HEK293T (cell line): ENCODE measurements at regions not wholly inside any gene's neighbourhood (a gene's known extent, or its start where the extent isn't known, plus 50 kb on each side); places are given as distances from the start of the nearest gene placed in this dataset.

Experiments used
- CTCF ChIA-PET: fragments of 350-600 bp; formaldehyde crosslinking; extraction: SDS; loops from one replicate; lab custom pipeline; 2021; ENCODE audit warnings: antibody characterized with exemption, inconsistent platforms; lab: Yijun Ruan, JAX
- POLR2A ChIA-PET: fragments of 350-600 bp; formaldehyde crosslinking; extraction: SDS; loops from one replicate; lab custom pipeline; 2020; ENCODE audit warnings: antibody characterized with exemption, inconsistent platforms; lab: Yijun Ruan, JAX
- DNase-seq: peaks from one replicate; pipeline ENCODE4 v3.0.0; 2012; ENCODE audit warnings: mixed read lengths; ENCODE audit errors: extremely low spot score
- ARNT ChIP-seq: fragments of 450-650 bp; IDR thresholded peaks from 2 replicates; pipeline ENCODE4 v1.6.1; 2017; ENCODE audit warnings: mild to moderate bottlenecking
- BHLHE40 ChIP-seq: fragments of 450-650 bp; IDR thresholded peaks from 2 replicates; pipeline ENCODE4 v1.6.1; 2016; ENCODE audit warnings: mild to moderate bottlenecking, moderate library complexity, borderline replicate concordance
- CTBP1 ChIP-seq: fragments of 450-650 bp; IDR thresholded peaks from 2 replicates; pipeline ENCODE4 v1.6.1; 2016; ENCODE audit warnings: borderline replicate concordance
- ELF4 ChIP-seq: fragments of 450-650 bp; IDR thresholded peaks from 2 replicates; pipeline ENCODE4 v1.6.1; 2017; ENCODE audit warnings: antibody characterized with exemption
- FOXA1 ChIP-seq: fragments of 450-650 bp; IDR thresholded peaks from 2 replicates; pipeline ENCODE4 v1.6.1; 2016; ENCODE audit warnings: mild to moderate bottlenecking
- FOXK2 ChIP-seq: fragments of 450-650 bp; IDR thresholded peaks from 2 replicates; pipeline ENCODE4 v1.6.1; 2016; ENCODE audit warnings: mild to moderate bottlenecking
- FOXM1 ChIP-seq: fragments of 450-650 bp; IDR thresholded peaks from 2 replicates; pipeline ENCODE4 v1.6.1; 2017; ENCODE audit warnings: mild to moderate bottlenecking, borderline replicate concordance
- HDGF ChIP-seq: fragments of 450-650 bp; IDR thresholded peaks from 2 replicates; pipeline ENCODE4 v1.6.1; 2017; ENCODE audit warnings: antibody characterized with exemption, borderline replicate concordance
- L3MBTL2 ChIP-seq: fragments of 450-650 bp; conservative IDR thresholded peaks from 2 replicates; pipeline ENCODE4 v1.6.1; 2016; ENCODE audit warnings: mild to moderate bottlenecking
- LEF1 ChIP-seq: fragments of 450-650 bp; IDR thresholded peaks from 2 replicates; pipeline ENCODE4 v1.6.1; 2017; ENCODE audit warnings: mild to moderate bottlenecking, borderline replicate concordance
- NFRKB ChIP-seq: fragments of 450-650 bp; IDR thresholded peaks from 2 replicates; pipeline ENCODE4 v1.6.1; 2016; ENCODE audit warnings: mild to moderate bottlenecking, moderate library complexity
- SP1 ChIP-seq: fragments of 450-650 bp; IDR thresholded peaks from 2 replicates; pipeline ENCODE4 v1.6.1; 2017
- SUZ12 ChIP-seq: fragments of 450-650 bp; IDR thresholded peaks from 2 replicates; pipeline ENCODE4 v1.6.1; 2016; ENCODE audit warnings: mild to moderate bottlenecking
- TARDBP ChIP-seq: fragments of 450-650 bp; IDR thresholded peaks from 2 replicates; pipeline ENCODE4 v1.6.1; 2016
- ZNF384 ChIP-seq: fragments of 450-650 bp; IDR thresholded peaks from 2 replicates; pipeline ENCODE4 v1.6.1; 2016
- TF ChIP-seq, protein P1 (sequence below): fragments of 450-650 bp; IDR thresholded peaks from 2 replicates; pipeline ENCODE4 v1.6.1; 2016

DNA sequence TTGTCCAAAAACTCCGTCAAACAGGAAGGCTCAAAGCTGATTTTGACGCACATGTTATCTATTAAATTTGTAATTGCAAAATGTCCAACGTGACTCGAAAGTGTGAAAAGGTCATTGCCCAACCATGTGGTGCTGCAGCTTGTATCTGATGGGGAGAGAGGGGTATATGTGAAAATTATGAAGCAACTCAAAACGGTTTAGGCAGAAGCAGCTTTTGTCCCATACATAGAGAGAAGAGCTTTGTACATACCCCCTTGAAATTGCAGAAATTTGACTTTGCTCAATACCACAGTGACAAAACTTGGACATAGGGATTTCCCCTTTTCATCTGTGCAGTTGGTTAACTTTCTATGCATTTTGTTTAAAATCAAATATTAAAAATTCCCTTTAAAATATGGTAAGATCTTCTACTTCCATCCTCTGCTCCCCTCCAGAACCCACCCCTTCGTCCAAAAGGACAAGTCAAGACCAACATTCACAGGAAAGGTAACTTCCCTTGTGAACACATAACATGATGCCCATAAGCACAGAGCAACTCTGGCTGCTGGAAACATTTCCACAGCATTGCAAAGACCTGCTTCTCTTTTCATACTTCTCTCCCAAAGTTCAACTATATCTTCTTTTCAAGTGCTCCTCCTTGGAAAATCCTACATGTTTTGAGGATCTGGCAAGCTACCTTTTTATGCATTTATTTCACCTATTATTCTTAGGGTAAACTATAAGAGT, 253.7 kb upstream of the THBS1 start:
- DNase-seq, result no peak
- CTCF ChIA-PET, result no interaction called here

DNA sequence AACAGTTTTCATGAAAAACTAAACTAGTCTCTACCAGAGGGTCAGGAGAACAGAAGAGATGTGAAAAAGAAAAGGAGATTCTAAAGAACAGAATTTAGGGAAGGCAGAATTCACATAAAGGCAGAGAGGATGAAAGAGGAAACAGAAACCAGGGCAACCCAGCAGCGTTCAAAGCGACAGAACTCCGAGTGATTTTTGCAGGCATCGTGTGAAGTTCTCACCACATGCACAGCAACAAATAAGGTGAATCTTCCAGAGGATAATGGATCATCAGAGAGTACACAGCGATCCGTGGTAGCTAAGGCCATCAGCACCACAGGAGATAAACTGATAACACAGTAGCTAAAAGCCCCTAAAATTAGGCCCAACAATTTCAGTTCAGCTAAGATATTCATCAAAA, 250.8 kb upstream of the THBS1 start:
- TF ChIP-seq SUZ12 (no peak), HDGF (no peak)
- CTCF ChIA-PET, result no interaction called here
- no peak for DNase-seq
- POLR2A ChIA-PET, result no interaction called here

More for the DNA sequence above, 253.7 kb upstream of the THBS1 start:
- no peak for TF ChIP-seq BHLHE40
- no peak for TF ChIP-seq FOXA1
- no peak for TF ChIP-seq ZNF384
- no peak for TF ChIP-seq SP1
- no peak for TF ChIP-seq L3MBTL2
- no peak for TF ChIP-seq FOXM1
- no peak for TF ChIP-seq LEF1
- no peak for TF ChIP-seq NFRKB
- TF ChIP-seq, protein P1, sequence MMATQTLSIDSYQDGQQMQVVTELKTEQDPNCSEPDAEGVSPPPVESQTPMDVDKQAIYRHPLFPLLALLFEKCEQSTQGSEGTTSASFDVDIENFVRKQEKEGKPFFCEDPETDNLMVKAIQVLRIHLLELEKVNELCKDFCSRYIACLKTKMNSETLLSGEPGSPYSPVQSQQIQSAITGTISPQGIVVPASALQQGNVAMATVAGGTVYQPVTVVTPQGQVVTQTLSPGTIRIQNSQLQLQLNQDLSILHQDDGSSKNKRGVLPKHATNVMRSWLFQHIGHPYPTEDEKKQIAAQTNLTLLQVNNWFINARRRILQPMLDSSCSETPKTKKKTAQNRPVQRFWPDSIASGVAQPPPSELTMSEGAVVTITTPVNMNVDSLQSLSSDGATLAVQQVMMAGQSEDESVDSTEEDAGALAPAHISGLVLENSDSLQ, result no peak
- no peak for TF ChIP-seq ARNT
- TF ChIP-seq TARDBP, result no peak
- no peak for TF ChIP-seq SUZ12
- TF ChIP-seq FOXK2, result no peak
- no peak for TF ChIP-seq CTBP1
- POLR2A ChIA-PET, result no interaction called here

DNA sequence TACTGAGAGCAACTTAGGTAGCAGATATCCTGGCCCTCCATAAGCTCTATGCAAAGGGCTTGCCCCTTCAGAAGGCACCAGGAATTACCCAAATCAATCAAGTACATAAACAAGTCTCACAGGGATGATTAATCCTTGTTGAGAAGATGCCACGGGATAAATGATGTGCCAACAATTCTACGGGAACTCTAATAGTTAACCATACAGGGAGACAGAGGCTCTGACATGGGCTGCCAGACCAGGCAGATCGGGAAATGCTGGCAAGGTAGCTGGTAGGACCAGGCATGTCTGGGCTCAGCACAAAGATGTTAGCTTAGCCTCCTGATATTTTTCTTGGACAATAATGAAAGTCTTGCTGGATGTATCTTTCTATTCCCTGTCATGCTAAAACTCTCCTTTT, 249.3 kb upstream of the THBS1 start:
- ChIA-PET CTCF (no interaction called here), POLR2A (no interaction called here)
- TF ChIP-seq FOXM1 (no peak), LEF1 (no peak)
- DNase-seq, result no peak

DNA sequence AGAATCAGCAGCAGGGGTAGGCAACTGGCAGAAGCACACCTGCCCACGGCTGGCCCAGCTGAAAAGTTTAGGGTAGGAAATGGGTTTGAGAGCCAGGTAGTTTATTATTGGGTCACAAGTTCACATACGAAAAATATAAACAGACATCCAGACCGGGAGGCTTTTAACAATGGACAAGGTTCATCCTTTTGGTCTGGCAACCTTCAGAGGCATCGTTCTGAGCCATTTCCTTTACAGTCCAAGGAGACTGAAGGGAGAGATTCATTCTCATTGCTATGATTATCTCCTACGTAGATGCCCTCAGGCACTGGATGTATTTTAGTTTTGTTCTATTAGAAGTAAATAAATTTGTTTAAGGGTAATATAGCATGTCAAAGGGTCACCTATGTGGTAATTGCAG, 248.0 kb upstream of the THBS1 start:
- no peak for DNase-seq
- POLR2A ChIA-PET, result no interaction called here
- TF ChIP-seq ELF4, result no peak
- TF ChIP-seq CTBP1, result no peak
- no peak for TF ChIP-seq ARNT
- no peak for TF ChIP-seq LEF1
- no peak for TF ChIP-seq SUZ12
- TF ChIP-seq FOXK2, result no peak
- TF ChIP-seq TARDBP, result no peak
- CTCF ChIA-PET, result no interaction called here

DNA sequence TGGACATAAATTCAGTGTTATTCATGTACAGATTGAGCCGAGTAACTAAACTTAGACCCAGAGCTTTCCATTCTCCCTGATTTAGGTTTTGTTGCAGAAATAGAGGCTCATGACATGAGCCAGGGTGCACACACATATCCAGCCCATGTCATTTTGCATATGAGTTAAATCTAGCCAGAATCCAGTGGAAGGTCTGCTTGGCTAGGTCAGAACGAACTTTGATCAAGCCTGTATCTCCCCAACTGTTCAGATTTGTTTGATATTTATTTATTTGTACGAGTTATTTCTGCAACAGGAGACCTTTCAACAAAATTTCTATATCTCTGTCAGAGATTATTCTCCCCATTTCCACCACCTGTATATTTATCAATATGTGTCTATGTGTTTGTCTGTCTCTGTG, 247.5 kb upstream of the THBS1 start:
- TF ChIP-seq NFRKB (no peak), ZNF384 (no peak), HDGF (no peak), CTBP1 (no peak), ELF4 (no peak)
- ChIA-PET POLR2A (no interaction called here), CTCF (no interaction called here)
- DNase-seq, result no peak

DNA sequence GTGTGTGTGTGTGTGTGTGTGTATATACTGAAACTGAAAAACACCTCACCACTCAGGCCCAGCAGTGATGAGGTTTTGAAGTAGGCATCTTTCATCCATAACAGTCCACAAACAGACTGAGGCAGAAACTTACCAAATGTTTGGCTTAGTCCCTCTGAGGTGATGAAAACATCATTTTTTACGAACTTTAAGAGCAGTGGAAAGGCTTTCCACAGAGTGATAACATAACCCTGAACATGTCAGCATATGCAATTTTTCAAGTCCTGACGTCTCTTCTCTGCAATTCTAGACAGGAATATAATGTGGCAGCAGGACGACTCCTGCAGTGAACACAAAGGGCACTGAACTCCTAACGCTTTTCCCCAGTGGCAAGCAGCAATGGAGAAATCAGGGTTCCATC, 247.0 kb upstream of the THBS1 start:
- CTCF ChIA-PET, result no interaction called here
- no peak for TF ChIP-seq FOXM1
- TF ChIP-seq, protein P1, result no peak
- no peak for TF ChIP-seq CTBP1
- TF ChIP-seq NFRKB, result no peak
- TF ChIP-seq ELF4, result no peak
- TF ChIP-seq HDGF, result no peak
- no peak for DNase-seq
- POLR2A ChIA-PET, result no interaction called here

DNA sequence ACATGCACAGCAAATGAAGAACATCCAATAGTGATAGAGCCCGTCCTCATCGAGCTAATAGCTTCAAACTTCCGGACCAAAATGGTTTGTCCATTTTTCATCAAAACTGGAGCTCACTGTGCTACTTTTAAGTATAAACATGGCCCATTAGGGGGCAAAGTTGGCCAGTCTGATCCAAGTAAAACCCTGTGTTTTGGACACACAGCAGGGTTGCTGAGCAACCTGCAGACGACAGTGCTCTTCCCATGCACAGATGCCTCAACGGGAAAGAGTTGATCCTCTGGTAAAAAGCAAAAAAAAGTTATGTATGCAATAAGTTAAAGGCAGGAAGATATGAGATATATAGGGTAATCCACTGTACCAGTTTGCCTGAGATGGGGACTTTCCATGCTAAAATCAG, 244.0 kb upstream of the THBS1 start:
- TF ChIP-seq FOXK2 (no peak), L3MBTL2 (no peak), SUZ12 (no peak), BHLHE40 (no peak), ZNF384 (no peak), TARDBP (no peak), FOXM1 (no peak), HDGF (no peak), ARNT (no peak)
- DNase-seq, result no peak
- CTCF ChIA-PET, result interaction anchor here (0.8 kb wide), 1 partner anchor 21 kb away, joined by 3 read pairs; no protein-coding TSS in a partner anchor
- POLR2A ChIA-PET, result no interaction called here

DNA sequence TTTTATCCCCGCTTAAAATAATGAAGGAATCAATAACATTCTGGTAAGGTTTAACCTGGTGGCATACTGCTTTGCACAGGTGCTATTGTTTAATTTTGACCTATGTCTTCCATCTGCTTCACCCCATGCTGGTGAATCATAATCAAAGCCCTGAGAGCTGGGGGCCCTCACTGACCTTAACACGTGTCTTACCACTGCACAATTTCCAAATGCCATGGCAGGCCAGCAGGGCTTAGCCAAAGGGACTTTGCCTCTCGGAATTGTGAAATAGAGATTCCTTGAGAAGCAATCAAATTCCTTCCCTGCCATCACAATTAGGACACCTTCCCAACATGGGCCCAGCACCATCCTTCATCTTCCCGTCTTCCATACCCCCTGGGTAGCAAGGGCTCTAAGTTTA, 242.6 kb upstream of the THBS1 start:
- ChIA-PET POLR2A (no interaction called here), CTCF (no interaction called here)
- TF ChIP-seq FOXA1 (no peak), HDGF (no peak), ARNT (no peak), SUZ12 (no peak), ZNF384 (no peak), BHLHE40 (no peak), NFRKB (no peak), SP1 (no peak), ELF4 (no peak), FOXK2 (no peak), LEF1 (no peak), L3MBTL2 (no peak)
- TF ChIP-seq, protein P1, result no peak
- DNase-seq, result no peak
